GM12878 (cell line): ENCODE measurements at regions not wholly inside any gene's neighbourhood (a gene's known extent, or its start where the extent isn't known, plus 50 kb on each side); places are given as distances from the start of the nearest gene placed in this dataset.

Experiments
- ATAC-seq: fragments of 200-7000 bp; cut with Tn5 transposase; 3 replicates; pipeline ENCODE4 v1.9.1; 2020; ENCODE audit warnings: mild to moderate bottlenecking, moderate library complexity
- BruUV-seq: library from RNA; stranded (reverse); fragments of 400-500 nt; replicated peaks from 2 replicates; lab custom pipeline; 2021; lab: Mats Ljungman, UMichigan
- CTCF ChIA-PET: fragments of 300-600 bp; sonication (Branson Sonifier 250); formaldehyde crosslinking; extraction: SDS; loops from one replicate; lab custom pipeline; 2021; ENCODE audit warnings: inconsistent platforms; lab: Yijun Ruan, JAX
- POLR2A ChIA-PET: fragments of 350-600 bp; formaldehyde crosslinking; extraction: SDS; loops from one replicate; lab custom pipeline; 2021; ENCODE audit warnings: inconsistent platforms; lab: Charles Lee
- RAD21 ChIA-PET: fragments of 300-600 bp; sonication (Branson Sonifier 250); formaldehyde crosslinking; loops from one replicate; lab custom pipeline; 2023; ENCODE audit warnings: antibody characterized with exemption; ENCODE audit not compliant: unreplicated experiment; lab: Charles Lee
- SMC1A ChIA-PET: fragments of 300-600 bp; sonication (Branson Sonifier 250); formaldehyde crosslinking; loops from one replicate; lab custom pipeline; 2023; ENCODE audit not compliant: unreplicated experiment, uncharacterized antibody; lab: Charles Lee
- DNase-seq: peaks from one replicate; pipeline ENCODE4 v3.0.0-alpha.2; 2011; ENCODE audit warnings: low read depth, low spot score
- FAIRE-seq: peaks from 3 replicates; lab custom pipeline; 2011; peaks lifted over from hg19 to GRCh38; lab: Jason Lieb, UNC
- H2AFZ ChIP-seq: 2 replicates; pipeline ENCODE4 v1.6.0; 2011; ENCODE audit warnings: low read depth, low read length, control low read depth; ENCODE audit not compliant: control insufficient read depth
- H3K27ac ChIP-seq: 2 replicates; pipeline ENCODE4 v1.5.1; 2011; ENCODE audit warnings: control low read depth; ENCODE audit not compliant: control insufficient read depth, insufficient read depth
- H3K27me3 ChIP-seq, 2 experiments: replicated peaks in 1 of 2; 2 replicates each; pipeline versions ENCODE4 v1.6.0 to v1.6.1; 2011; ENCODE audit warnings: low read length in 1 of 2; ENCODE audit not compliant: control insufficient read depth in 2 of 2, insufficient read depth in 2 of 2
- H3K36me3 ChIP-seq, 2 experiments: 2 replicates each; pipeline ENCODE4 v1.5.1; 2011; ENCODE audit warnings: low read length in 1 of 2; ENCODE audit not compliant: control insufficient read depth in 2 of 2, insufficient read depth in 2 of 2
- H3K4me1 ChIP-seq: 2 replicates; pipeline ENCODE4 v1.6.1; 2011; ENCODE audit warnings: mild to moderate bottlenecking, low read length, moderate library complexity, mixed read lengths; ENCODE audit not compliant: control insufficient read depth, insufficient read depth
- H3K4me2 ChIP-seq: 2 replicates; pipeline ENCODE4 v1.6.0; 2011; ENCODE audit warnings: control low read depth; ENCODE audit not compliant: control insufficient read depth, insufficient read depth
- H3K4me3 ChIP-seq: fragments of 200-600 bp; sonication (generic); 2 replicates; pipeline ENCODE4 v1.5.1; 2016
- H3K79me2 ChIP-seq: 2 replicates; pipeline ENCODE4 v1.6.0; 2011; ENCODE audit warnings: low read length; ENCODE audit not compliant: control insufficient read depth, insufficient read depth
- H3K9ac ChIP-seq: 2 replicates; pipeline ENCODE4 v1.8.0; 2011; ENCODE audit warnings: low read length, control low read depth, mixed read lengths; ENCODE audit not compliant: control insufficient read depth, insufficient read depth
- H3K9me3 ChIP-seq: replicated peaks from 3 replicates; pipeline ENCODE4 v1.5.1; 2011; ENCODE audit warnings: mild to moderate bottlenecking, low read length; ENCODE audit not compliant: control insufficient read depth, insufficient read depth
- H4K20me1 ChIP-seq: 2 replicates; pipeline ENCODE4 v1.6.0; 2011; ENCODE audit not compliant: control insufficient read depth, insufficient read depth
- BACH1 ChIP-seq: fragments of 450-650 bp; IDR thresholded peaks from 2 replicates; pipeline ENCODE4 v1.6.1; 2017; ENCODE audit warnings: mild to moderate bottlenecking, borderline replicate concordance
- BHLHE40 ChIP-seq, 2 experiments: fragments of 450-650 bp in 1 of 2; IDR thresholded peaks; 2 replicates each; pipeline ENCODE4 v1.6.1; 2011 to 2017; ENCODE audit warnings: low read depth in 2 of 2, borderline replicate concordance in 1 of 2, improper control_type of control experiment in 1 of 2, low read length in 1 of 2, mild to moderate bottlenecking in 1 of 2
- CBX5 ChIP-seq: sonication (generic); IDR thresholded peaks from 2 replicates; pipeline ENCODE4 v1.6.1; 2016; ENCODE audit warnings: low read depth, moderate library complexity, mild to moderate bottlenecking, inconsistent platforms
- FOXM1 ChIP-seq: IDR thresholded peaks from 2 replicates; pipeline ENCODE4 v1.6.1; 2012; ENCODE audit warnings: low read depth, mild to moderate bottlenecking, inconsistent platforms, low read length, moderate library complexity
- GABPA ChIP-seq: IDR thresholded peaks from 2 replicates; pipeline ENCODE4 v1.6.1; 2014; ENCODE audit warnings: antibody characterized with exemption, low read depth, mild to moderate bottlenecking, inconsistent platforms
- HCFC1 ChIP-seq: fragments of 150-350 bp; IDR thresholded peaks from 2 replicates; pipeline ENCODE4 v1.6.1; 2014; ENCODE audit warnings: low read length
- NBN ChIP-seq: fragments of 450-650 bp; IDR thresholded peaks from 2 replicates; pipeline ENCODE4 v1.6.1; 2016
- NR2C2 ChIP-seq: IDR thresholded peaks from 2 replicates; pipeline ENCODE4 v1.6.1; 2011; ENCODE audit warnings: borderline replicate concordance, low read depth; ENCODE audit not compliant: control insufficient read depth, insufficient read length
- POLR2A ChIP-seq: IDR thresholded peaks from 2 replicates; pipeline ENCODE4 v1.6.1; 2011; ENCODE audit warnings: low read depth, mild to moderate bottlenecking, low read length
- SKIL ChIP-seq: fragments of 450-650 bp; IDR thresholded peaks from 2 replicates; pipeline ENCODE4 v1.6.1; 2017; ENCODE audit warnings: mild to moderate bottlenecking, low read depth, inconsistent platforms; ENCODE audit not compliant: poor library complexity, severe bottlenecking
- SREBF1 ChIP-seq: IDR thresholded peaks from 2 replicates; pipeline ENCODE4 v1.6.1; 2012; ENCODE audit warnings: mild to moderate bottlenecking, low read length
- SRF ChIP-seq, 2 experiments: IDR thresholded peaks; 2 replicates each; pipeline ENCODE4 v1.6.1; 2011; ENCODE audit warnings: low read depth in 2 of 2, low read length in 2 of 2, mild to moderate bottlenecking in 1 of 2, moderate library complexity in 1 of 2
- USF1 ChIP-seq: IDR thresholded peaks from 2 replicates; pipeline ENCODE4 v1.6.1; 2011; ENCODE audit warnings: borderline replicate concordance, low read depth, mild to moderate bottlenecking, moderate library complexity, mixed read lengths, low read length; ENCODE audit not compliant: insufficient read depth; ENCODE audit errors: extremely low read length
- YY1 ChIP-seq: IDR thresholded peaks from 2 replicates; pipeline ENCODE4 v1.6.1; 2011; ENCODE audit warnings: low read depth, mild to moderate bottlenecking, low read length
- WGBS: methylation state at CpG from one replicate; pipeline ENCODE4 v1.1.6; 2016; ENCODE audit warnings: low lambda C conversion rate; ENCODE audit not compliant: insufficient replicate concordance, insufficient coverage; ENCODE audit errors: missing lambda C conversion rate; 5-methylcytosine and 5-hydroxymethylcytosine counted together
- in situ Hi-C: fragments of 300-500 bp; cut with MboI; formaldehyde crosslinking; loops from 9 replicates; pipeline ENCODE4 v1.14.3; 2018; ENCODE audit warnings: mixed read lengths
- intact Hi-C: fragments of 100-400 bp; cut with micrococcal nuclease; formaldehyde crosslinking; loops from one replicate; pipeline ENCODE4 v1.14.2; 2022; ENCODE audit not compliant: unreplicated experiment

- Histone ChIP-seq H3K27me3 (no peaks in the 10 kb centered on the region), H4K20me1 (no peaks in the 10 kb centered on the region), H3K4me3 (no peak overlapping the region), H3K9me3 (no peaks in the 10 kb centered on the region), H3K36me3 (no peaks in the 10 kb centered on the region), H2AFZ (no peak overlapping the region), H3K27ac (no peak overlapping the region), H3K9ac (no peak overlapping the region), H3K4me1 (no peaks in the 10 kb centered on the region), H3K79me2 (no peaks in the 10 kb centered on the region), H3K4me2 (no peak overlapping the region)
- DNase-seq (no peak), FAIRE-seq (no peak), ATAC-seq (no peak)
- ChIA-PET RAD21 (no interaction called here), SMC1A (no interaction called here), CTCF (no interaction called here), POLR2A (no interaction called here)
- intact Hi-C loops = no loop called here
- in situ Hi-C loops = no loop called here
- no peak for TF ChIP-seq SREBF1
- TF ChIP-seq BHLHE40 (IDR thresholded peaks at IDR 0.05; ENCODE audit: borderline replicate concordance in 1 of 2, low read depth in 2 of 2, low read length in 1 of 2) = no peak
- no peak for TF ChIP-seq YY1
- TF ChIP-seq FOXM1 = no peak
- no peak for TF ChIP-seq HCFC1
- TF ChIP-seq SKIL = no peak
- no peak for TF ChIP-seq CBX5
- TF ChIP-seq NR2C2 = no peak
- no peak for TF ChIP-seq GABPA
- no peak for TF ChIP-seq SRF (IDR thresholded peaks at IDR 0.05; ENCODE audit: low read depth in 2 of 2, low read length in 2 of 2)
- TF ChIP-seq BACH1 = no peak
- TF ChIP-seq NBN = no peak
- TF ChIP-seq USF1 = no peak
- no peak for TF ChIP-seq POLR2A
- no TSS peak for BruUV-seq
- WGBS = 43% methylated on average over 6 of the region's 6 CpGs
Measured at GRCh38 chr6:9236443-9236842, 801.1 kb upstream of the SLC35B3 start.
